ENCODE measurements at regions not wholly inside any gene's neighbourhood (a gene's known extent, or its start where the extent isn't known, plus 50 kb on each side); places are given as distances from the start of the nearest gene placed in this dataset.

GRCh38 chr22:44369293-44369661, 56.5 kb upstream of the SHISAL1 start:
- dilution Hi-C loops (cut with MboI; ENCODE audit: extremely low pct_ligation_motif_present, low sequenced_read_pairs): no loop called here

More at GRCh38 chr22:44369293-44369661, 56.5 kb upstream of the SHISAL1 start:
- no peak for TF ChIP-seq MYC (IDR thresholded peaks at IDR 0.05; ENCODE audit: low read depth, low read length)
- no peak for TF ChIP-seq CTCF (IDR thresholded peaks at IDR 0.05; ENCODE audit: extremely low read depth in 1 of 2, insufficient read depth in 1 of 2, low read depth in 1 of 2, low read length in 2 of 2)
- no peak for TF ChIP-seq EZH2 (IDR thresholded peaks at IDR 0.05; ENCODE audit: borderline replicate concordance, low read depth, low read length, severe bottlenecking)
- TF ChIP-seq FOS (IDR thresholded peaks at IDR 0.05; ENCODE audit: borderline replicate concordance, insufficient read depth, low read length): no peak
- no peak for TF ChIP-seq JUN (IDR thresholded peaks at IDR 0.05; ENCODE audit: borderline replicate concordance, insufficient read depth, insufficient read length, low read depth)
- no peak for TF ChIP-seq POLR2A (IDR thresholded peaks at IDR 0.05; ENCODE audit: low read depth, low read length)
- TF ChIP-seq, protein P1, sequence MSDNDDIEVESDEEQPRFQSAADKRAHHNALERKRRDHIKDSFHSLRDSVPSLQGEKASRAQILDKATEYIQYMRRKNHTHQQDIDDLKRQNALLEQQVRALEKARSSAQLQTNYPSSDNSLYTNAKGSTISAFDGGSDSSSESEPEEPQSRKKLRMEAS (IDR thresholded peaks at IDR 0.05; ENCODE audit: insufficient read depth, insufficient read length): no peak
- TF ChIP-seq GATA2 (IDR thresholded peaks at IDR 0.05; ENCODE audit: insufficient read depth, insufficient read length, low read depth, low read length): no peak
- FAIRE-seq (no peak), DNase-seq (ENCODE audit: low read depth, low spot score) (no peak)
- Histone ChIP-seq H3K9me1 (replicated peaks; ENCODE audit: control insufficient read depth, extremely low read depth, insufficient read depth, low read length) (no peaks in the 10 kb centered on the region), H3K9me3 (replicated peaks; ENCODE audit: control insufficient read depth, insufficient read depth, low read length) (no peaks in the 10 kb centered on the region), H2AFZ (ENCODE audit: low read depth, low read length) (no peak overlapping the region), H3K36me3 (ENCODE audit: control insufficient read depth in 2 of 2, extremely low read depth in 1 of 2, insufficient read depth in 2 of 2, low read length in 2 of 2) (no peaks in the 10 kb centered on the region), H3K4me1 (ENCODE audit: control insufficient read depth, extremely low read depth, insufficient read depth, low read length) (peaks cover 4% of the 10 kb centered on the region), H3K4me2 (ENCODE audit: insufficient read depth, low read length) (no peak overlapping the region), H4K20me1 (replicated peaks; ENCODE audit: control insufficient read depth, extremely low read depth, insufficient read depth, low read length) (no peaks in the 10 kb centered on the region), H3K9ac (replicated peaks; ENCODE audit: extremely low read depth, insufficient read depth, low read length) (no peak overlapping the region), H3K4me3 (replicated peaks in 1 of 3; ENCODE audit: insufficient read depth in 1 of 3, low read depth in 1 of 3, low read length in 3 of 3) (no peak overlapping the region), H3K27ac (ENCODE audit: insufficient read depth, low read depth, low read length) (no peak overlapping the region), H3K79me2 (ENCODE audit: control insufficient read depth, insufficient read depth, low read length) (no peaks in the 10 kb centered on the region), H3K27me3 (ENCODE audit: control insufficient read depth in 2 of 2, insufficient read depth in 2 of 2, low read length in 2 of 2) (no peaks in the 10 kb centered on the region)
- intact Hi-C loops (cut with micrococcal nuclease): loop anchor here (10.0 kb wide), 1 partner anchor 256 kb away; no protein-coding TSS in a partner anchor
- POLR2A ChIA-PET: no interaction called here
- CTCF ChIA-PET: no interaction called here
- no TSS peak for BruUV-seq (replicated peaks)

All from endothelial cell of umbilical vein (primary cell).